ENCODE measurements at regions not wholly inside any gene's neighbourhood (a gene's known extent, or its start where the extent isn't known, plus 50 kb on each side); places are given as distances from the start of the nearest gene placed in this dataset.

- Histone ChIP-seq H4K20me1 (replicated peaks; ENCODE audit: control insufficient read depth, extremely low read depth, insufficient read depth, low read length) (no peaks in the 10 kb centered on the region), H3K9ac (replicated peaks; ENCODE audit: extremely low read depth, insufficient read depth, low read length) (no peak overlapping the region), H3K9me1 (replicated peaks; ENCODE audit: control insufficient read depth, extremely low read depth, insufficient read depth, low read length) (no peaks in the 10 kb centered on the region), H3K4me2 (ENCODE audit: insufficient read depth, low read length) (no peak overlapping the region), H3K4me1 (ENCODE audit: control insufficient read depth, extremely low read depth, insufficient read depth, low read length) (no peaks in the 10 kb centered on the region), H2AFZ (ENCODE audit: low read depth, low read length) (no peak overlapping the region), H3K9me3 (replicated peaks; ENCODE audit: control insufficient read depth, insufficient read depth, low read length) (no peaks in the 10 kb centered on the region), H3K4me3 (replicated peaks in 1 of 3; ENCODE audit: insufficient read depth in 1 of 3, low read depth in 1 of 3, low read length in 3 of 3) (no peak overlapping the region), H3K79me2 (ENCODE audit: control insufficient read depth, insufficient read depth, low read length) (no peaks in the 10 kb centered on the region), H3K36me3 (ENCODE audit: control insufficient read depth in 2 of 2, extremely low read depth in 1 of 2, insufficient read depth in 2 of 2, low read length in 2 of 2) (no peaks in the 10 kb centered on the region), H3K27me3 (ENCODE audit: control insufficient read depth in 2 of 2, insufficient read depth in 2 of 2, low read length in 2 of 2) (no peaks in the 10 kb centered on the region), H3K27ac (ENCODE audit: insufficient read depth, low read depth, low read length) (no peak overlapping the region)
- dilution Hi-C loops (cut with MboI; ENCODE audit: extremely low pct_ligation_motif_present, low sequenced_read_pairs), result no loop called here
- intact Hi-C loops (cut with micrococcal nuclease), result no loop called here
- TF ChIP-seq, protein P1, sequence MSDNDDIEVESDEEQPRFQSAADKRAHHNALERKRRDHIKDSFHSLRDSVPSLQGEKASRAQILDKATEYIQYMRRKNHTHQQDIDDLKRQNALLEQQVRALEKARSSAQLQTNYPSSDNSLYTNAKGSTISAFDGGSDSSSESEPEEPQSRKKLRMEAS (IDR thresholded peaks at IDR 0.05; ENCODE audit: insufficient read depth, insufficient read length), result no peak
- TF ChIP-seq FOS (IDR thresholded peaks at IDR 0.05; ENCODE audit: borderline replicate concordance, insufficient read depth, low read length) (no peak), JUN (IDR thresholded peaks at IDR 0.05; ENCODE audit: borderline replicate concordance, insufficient read depth, insufficient read length, low read depth) (no peak), POLR2A (IDR thresholded peaks at IDR 0.05; ENCODE audit: low read depth, low read length) (no peak), MYC (IDR thresholded peaks at IDR 0.05; ENCODE audit: low read depth, low read length) (no peak), EZH2 (IDR thresholded peaks at IDR 0.05; ENCODE audit: borderline replicate concordance, low read depth, low read length, severe bottlenecking) (no peak), POLR2AphosphoS5 (IDR thresholded peaks at IDR 0.05; ENCODE audit: insufficient read depth, low read depth, low read length) (no peak), GATA2 (IDR thresholded peaks at IDR 0.05; ENCODE audit: insufficient read depth, insufficient read length, low read depth, low read length) (no peak)
- TF ChIP-seq, protein P2, sequence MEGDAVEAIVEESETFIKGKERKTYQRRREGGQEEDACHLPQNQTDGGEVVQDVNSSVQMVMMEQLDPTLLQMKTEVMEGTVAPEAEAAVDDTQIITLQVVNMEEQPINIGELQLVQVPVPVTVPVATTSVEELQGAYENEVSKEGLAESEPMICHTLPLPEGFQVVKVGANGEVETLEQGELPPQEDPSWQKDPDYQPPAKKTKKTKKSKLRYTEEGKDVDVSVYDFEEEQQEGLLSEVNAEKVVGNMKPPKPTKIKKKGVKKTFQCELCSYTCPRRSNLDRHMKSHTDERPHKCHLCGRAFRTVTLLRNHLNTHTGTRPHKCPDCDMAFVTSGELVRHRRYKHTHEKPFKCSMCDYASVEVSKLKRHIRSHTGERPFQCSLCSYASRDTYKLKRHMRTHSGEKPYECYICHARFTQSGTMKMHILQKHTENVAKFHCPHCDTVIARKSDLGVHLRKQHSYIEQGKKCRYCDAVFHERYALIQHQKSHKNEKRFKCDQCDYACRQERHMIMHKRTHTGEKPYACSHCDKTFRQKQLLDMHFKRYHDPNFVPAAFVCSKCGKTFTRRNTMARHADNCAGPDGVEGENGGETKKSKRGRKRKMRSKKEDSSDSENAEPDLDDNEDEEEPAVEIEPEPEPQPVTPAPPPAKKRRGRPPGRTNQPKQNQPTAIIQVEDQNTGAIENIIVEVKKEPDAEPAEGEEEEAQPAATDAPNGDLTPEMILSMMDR (IDR thresholded peaks at IDR 0.05; ENCODE audit: extremely low read depth in 1 of 2, insufficient read depth in 1 of 2, low read depth in 1 of 2, low read length in 2 of 2), result no peak
- FAIRE-seq (no peak), DNase-seq (ENCODE audit: low read depth, low spot score) (no peak)
- ChIA-PET CTCF (no interaction called here), POLR2A (no interaction called here)
- BruUV-seq (replicated peaks), result no TSS peak
Measured at GRCh38 chr12:85373045-85373444, 93.0 kb downstream of the ALX1 start.
